22Rv1 (cell line): ENCODE measurements at regions not wholly inside any gene's neighbourhood (a gene's known extent, or its start where the extent isn't known, plus 50 kb on each side); places are given as distances from the start of the nearest gene placed in this dataset.

Source experiments
- H3K27ac ChIP-seq: fragments of 450-650 bp; 2 replicates; pipeline ENCODE4 v1.5.1; 2017
- ZFX ChIP-seq: fragments of 450-650 bp; IDR thresholded peaks from 2 replicates; pipeline ENCODE4 v1.6.1; 2017; ENCODE audit warnings: antibody characterized with exemption, borderline replicate concordance
- TF ChIP-seq, protein P1 (sequence below): fragments of 450-650 bp; IDR thresholded peaks from 2 replicates; pipeline ENCODE4 v1.5.1; 2017; ENCODE audit warnings: mild to moderate bottlenecking

DNA sequence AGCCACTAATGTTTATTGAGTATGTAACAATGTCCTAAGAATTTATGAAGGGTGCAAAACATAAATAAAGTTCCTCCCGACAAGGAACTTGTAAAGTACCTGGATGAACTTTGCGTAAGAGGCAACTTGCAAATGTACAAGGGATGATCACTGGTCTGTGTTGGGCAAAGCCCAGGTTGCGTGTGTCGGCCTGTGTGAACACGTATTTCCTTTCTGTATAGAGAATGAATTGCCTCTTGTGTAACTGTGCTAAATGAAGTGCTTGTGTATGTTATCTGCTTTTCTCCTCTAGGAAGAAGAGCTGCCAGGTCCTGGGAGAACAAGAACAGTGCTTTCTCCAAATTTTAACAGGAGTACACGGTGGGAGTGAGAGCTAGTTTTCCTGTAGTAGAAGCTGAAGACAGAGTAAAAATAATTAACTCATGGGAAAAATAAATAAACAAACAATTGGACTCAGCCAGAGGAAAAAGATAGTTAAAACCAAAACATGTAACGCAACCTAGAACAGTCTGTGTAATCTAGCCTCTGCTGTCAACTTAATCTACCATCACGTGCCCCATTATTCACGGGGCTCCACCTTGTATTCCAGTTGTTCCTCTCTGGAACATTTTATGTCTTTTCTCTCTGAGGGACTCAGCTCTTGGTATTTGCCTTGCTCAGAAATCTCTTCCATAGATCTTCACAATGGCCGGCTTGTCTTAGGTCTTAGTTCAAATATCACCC lies 83.7 kb upstream of the RASGRP1 start:
- TF ChIP-seq ZFX, result no peak
- TF ChIP-seq, protein P1, sequence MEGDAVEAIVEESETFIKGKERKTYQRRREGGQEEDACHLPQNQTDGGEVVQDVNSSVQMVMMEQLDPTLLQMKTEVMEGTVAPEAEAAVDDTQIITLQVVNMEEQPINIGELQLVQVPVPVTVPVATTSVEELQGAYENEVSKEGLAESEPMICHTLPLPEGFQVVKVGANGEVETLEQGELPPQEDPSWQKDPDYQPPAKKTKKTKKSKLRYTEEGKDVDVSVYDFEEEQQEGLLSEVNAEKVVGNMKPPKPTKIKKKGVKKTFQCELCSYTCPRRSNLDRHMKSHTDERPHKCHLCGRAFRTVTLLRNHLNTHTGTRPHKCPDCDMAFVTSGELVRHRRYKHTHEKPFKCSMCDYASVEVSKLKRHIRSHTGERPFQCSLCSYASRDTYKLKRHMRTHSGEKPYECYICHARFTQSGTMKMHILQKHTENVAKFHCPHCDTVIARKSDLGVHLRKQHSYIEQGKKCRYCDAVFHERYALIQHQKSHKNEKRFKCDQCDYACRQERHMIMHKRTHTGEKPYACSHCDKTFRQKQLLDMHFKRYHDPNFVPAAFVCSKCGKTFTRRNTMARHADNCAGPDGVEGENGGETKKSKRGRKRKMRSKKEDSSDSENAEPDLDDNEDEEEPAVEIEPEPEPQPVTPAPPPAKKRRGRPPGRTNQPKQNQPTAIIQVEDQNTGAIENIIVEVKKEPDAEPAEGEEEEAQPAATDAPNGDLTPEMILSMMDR, result no peak
- no peak overlapping the region for H3K27ac ChIP-seq

DNA sequence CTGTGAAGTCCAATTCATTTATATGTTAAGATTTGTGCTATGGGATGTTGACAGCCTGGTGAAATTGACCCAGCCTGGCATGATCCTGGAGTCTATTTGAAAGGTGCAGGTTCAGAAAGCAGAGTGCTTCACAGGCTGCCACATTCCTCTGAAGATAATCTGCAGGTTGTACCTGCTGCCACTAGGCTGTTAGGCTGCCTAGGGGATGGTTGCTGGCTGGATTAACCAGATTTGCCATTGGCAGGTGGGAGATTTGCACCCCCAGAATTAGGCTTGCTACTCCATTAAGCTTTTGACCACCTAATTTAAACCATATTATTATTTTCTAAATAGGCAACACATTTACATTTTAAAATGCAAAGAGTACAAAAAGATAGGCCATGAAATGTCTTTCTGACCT lies 85.8 kb upstream of the RASGRP1 start:
- no peak overlapping the region for H3K27ac ChIP-seq

DNA sequence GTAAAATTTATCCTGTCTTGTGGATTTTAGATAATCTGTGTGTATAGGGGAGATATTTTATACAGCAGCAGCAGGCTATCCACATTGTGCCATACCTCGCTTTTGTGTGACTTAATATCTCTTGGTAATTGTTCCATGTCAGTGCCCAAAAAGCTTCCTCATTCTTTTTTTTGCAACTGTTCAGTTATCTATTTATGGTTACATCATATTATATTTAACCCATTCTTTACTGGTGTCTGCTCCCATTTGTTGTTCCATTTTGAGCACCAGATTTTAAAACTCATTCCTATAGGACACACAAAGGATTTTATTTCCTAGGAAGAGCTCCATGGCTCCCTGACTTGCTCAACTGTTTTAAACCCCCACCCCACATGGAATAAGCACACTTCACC lies 86.3 kb upstream of the RASGRP1 start:
- no peak overlapping the region for H3K27ac ChIP-seq
- TF ChIP-seq, protein P1, result no peak
- no peak for TF ChIP-seq ZFX

More for the DNA sequence above, 85.8 kb upstream of the RASGRP1 start:
- TF ChIP-seq ZFX, result no peak
- TF ChIP-seq, protein P1, result no peak

DNA sequence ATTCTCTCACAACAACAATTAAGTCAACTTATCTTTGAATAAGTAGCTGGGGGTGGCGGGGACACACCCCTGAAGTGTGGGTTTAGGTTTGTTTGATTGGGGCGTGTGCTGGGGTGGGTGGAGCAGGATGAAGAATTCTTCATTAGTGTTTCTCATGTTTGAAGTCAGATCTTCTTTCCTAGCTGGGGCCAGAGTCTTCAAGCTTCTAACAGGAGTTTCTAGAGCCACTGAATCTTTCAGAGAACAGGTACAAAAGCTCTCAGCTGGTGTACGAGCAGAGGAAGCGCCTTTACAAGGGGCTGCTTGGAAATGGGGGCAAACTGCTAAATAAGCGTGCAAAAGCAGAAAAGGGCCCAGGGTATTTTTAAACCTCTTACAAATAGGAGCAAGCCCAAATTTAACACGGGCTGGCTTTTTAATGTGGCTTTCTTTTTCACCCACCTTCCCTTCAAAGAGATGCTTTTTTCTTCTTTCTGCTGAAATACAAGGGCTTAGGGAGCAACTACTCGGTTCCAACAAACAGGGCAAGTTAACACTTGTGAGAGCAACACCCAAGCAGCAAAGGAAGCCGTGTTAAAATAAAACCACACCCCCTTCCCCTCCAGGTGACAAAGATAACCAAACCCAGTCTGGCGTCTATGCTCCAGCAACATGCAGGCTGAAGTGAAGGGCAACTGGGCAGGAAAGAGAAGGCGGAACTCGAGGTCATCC lies 86.9 kb upstream of the RASGRP1 start:
- no peak for TF ChIP-seq ZFX
- H3K27ac ChIP-seq, result no peak overlapping the region

DNA sequence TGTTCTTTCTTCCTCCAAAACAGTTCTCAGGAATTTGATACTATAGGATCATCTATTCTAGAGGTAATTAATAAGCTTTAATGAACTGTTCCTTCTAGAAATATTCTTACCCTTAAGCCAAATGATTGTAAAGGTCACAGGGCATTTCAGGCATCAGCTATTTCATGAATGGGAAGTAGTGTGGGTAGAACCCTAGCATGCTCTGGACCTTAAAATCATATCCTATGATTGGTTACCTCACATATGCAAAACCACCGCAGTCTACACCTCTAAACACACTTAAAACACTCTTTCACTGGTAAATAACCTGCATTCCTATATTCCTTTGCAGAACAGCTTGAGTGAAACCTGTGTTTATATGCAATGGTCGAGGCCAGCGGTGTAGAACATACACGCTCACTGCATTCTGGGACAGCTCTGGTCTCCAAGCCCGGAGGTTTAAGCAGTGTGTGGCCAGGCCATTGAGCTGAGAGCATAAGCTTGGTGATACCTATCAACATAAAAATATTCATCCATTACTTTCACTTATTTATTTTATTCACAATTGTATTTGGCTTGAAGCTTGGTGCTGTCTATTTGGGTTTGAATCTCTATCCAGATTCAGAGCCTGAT lies 87.7 kb upstream of the RASGRP1 start:
- TF ChIP-seq, protein P1, result no peak
- no peak for TF ChIP-seq ZFX
- no peak overlapping the region for H3K27ac ChIP-seq

DNA sequence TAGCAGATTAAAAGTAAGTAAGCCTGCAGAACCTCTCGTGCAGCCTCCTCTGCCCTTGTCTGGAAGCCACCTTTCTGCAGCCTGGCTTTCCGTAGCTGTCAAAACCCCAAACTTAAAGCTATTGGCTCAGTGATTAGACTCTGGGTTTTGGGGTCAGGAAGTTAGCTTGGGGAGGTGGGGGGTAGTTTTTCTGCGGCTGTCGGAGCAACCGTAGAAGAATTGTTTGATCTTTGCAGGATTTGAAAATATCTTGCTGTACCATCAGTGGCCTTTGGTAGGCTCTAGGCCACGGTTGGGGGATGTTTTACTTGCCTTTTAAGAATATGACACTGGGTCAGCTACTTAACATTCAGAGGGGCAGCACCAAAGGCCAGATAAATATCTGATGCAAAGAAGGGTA lies 88.4 kb upstream of the RASGRP1 start:
- TF ChIP-seq, protein P1, result no peak
- no peak for TF ChIP-seq ZFX
- no peak overlapping the region for H3K27ac ChIP-seq

DNA sequence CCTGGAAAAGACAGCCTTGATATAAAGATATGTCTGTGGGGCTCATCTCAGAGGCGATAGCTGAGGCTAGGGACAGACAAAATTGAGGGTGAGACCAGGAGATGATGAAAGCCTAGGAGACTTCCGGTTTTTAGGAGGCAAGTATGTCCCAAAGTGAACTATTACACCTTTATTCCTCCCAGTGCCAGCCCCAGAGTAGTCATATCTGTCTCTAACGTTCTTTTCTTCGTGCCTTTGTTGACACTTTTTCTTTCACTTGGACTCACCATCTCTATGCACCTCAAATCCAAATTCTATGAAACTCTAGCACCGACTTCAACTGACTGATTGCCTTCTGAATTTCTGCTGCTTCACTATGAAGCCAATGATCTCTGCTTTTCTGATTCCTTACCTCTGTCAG lies 93.8 kb upstream of the RASGRP1 start:
- no peak overlapping the region for H3K27ac ChIP-seq
- TF ChIP-seq, protein P1, result no peak
- TF ChIP-seq ZFX, result no peak
